Activated CD8-positive, alpha-beta memory T cell treated with anti-CD3 and anti-CD28 coated beads for 36 hours (primary cell): ENCODE measurements at regions not wholly inside any gene's neighbourhood (a gene's known extent, or its start where the extent isn't known, plus 50 kb on each side); places are given as distances from the start of the nearest gene placed in this dataset.
"Not testable (repeated sequence)": the region's sequence is repeated elsewhere in the genome, so short reads cannot be mapped to it uniquely, and the experiment has no call there.

Source experiments
- CTCF ChIA-PET: fragments of 350-600 bp; sonication (Branson Sonifier 250); formaldehyde crosslinking; loops from one replicate; lab custom pipeline; 2021; ENCODE audit warnings: antibody characterized with exemption; lab: Charles Lee
- POLR2A ChIA-PET: fragments of 350-600 bp; sonication (Branson Sonifier 250); formaldehyde crosslinking; loops from one replicate; lab custom pipeline; 2021; ENCODE audit warnings: antibody characterized with exemption; lab: Charles Lee

DNA sequence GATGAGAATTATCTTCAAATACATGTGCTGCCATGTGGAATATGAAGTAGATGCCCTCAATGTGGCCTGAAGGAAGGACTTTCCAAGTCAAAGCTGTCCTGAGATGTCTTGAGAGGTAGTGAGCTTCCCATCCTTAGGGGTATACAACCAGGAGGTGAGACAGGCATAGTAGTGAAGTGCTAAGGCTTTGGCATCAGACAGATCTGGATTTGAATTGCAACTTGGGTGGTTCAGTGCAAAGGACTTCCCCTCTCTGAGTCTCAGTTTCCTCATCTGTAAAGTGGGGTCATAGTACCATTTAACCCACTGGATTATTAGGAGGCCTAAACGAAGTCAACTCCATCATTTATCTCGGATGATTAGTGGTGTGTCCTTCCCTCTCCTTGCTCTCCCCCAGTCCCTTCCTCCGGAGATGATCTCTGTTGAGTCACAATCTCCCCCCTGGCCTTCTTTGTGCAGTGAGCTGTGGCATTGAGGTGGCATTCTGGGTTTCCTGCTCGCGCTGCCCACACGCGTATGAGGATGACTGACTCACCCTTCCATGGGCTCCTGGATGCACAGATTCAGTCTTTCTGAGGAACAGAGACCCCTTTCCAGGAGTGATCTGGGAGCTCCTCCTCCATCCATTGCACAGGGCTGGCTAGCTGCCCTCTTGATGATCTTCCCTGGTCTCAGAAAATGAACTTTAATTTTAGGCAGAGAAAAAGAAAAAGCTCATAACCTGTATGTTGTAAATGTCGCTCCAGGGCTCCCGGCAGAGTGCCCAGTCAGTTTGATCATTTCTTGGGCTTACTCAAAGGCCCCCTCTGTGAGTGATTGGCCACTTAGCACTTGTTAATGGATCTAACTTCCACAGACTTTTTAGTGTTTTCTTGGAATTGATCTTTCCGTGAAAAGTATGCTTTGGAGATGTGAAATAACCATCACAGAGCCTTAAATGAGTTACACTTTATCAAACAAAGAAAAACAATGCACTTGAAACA is 354.6 kb downstream of the PTPRU start:
- CTCF ChIA-PET: no interaction called here
- POLR2A ChIA-PET: no interaction called here

DNA sequence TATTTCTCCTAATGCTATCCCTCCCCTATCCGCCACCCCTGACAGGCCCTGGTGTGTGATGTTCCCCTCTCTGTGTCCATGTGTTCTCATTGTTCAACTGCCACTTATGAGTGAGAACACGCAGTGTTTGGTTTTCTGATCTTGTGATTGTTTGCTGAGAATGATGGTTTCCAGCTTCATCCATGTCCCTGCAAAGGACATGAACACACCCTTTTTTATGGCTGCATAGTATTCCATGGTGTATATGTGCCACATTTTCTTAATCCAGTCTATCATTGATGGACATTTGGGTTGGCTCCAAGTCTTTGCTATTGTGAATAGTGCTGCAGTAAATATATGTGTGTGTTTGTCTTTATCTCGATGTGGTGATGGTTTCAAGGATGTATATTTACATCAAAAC is 353.4 kb downstream of the PTPRU start:
- CTCF ChIA-PET, POLR2A ChIA-PET: not testable (repeated sequence)

DNA sequence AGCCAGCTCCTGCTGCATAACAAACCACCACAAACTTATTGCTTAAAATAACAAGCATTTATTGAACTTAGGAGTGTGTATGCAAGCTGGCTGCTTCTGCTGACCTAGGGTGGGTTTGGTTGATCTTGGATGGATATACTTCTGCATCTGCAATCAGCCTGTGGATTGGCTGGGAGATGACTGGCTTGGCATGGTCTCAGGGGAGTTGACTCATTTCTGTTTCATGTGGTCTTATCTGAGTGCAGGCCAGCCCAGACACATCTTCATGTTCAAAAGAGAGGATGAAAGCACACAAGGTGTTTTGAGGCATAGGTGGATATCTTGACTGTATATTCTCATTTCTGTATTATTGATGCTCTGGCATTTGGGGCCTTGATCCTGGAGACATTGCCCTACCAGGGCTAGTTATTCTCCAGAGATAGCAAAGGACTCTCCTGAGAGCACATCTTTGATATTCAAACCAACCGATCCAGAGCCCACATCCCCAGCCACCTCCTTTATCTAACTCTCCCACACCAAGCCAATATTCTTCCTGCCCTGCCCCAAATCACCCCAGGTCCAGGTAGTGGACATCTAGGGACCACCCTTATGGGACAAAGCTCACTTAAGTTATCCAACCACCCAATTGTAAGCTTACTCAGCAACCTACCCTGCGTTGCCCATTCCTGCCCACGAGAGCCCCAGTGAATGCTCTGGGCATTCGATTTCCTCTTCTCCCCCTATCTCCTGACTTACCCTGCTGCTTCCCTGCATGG is 350.8 kb downstream of the PTPRU start:
- ChIA-PET CTCF (no interaction called here), POLR2A (no interaction called here)

GRCh38 chr1:29586215-29586614 is 349.9 kb downstream of the PTPRU start:
- POLR2A ChIA-PET: no interaction called here
- CTCF ChIA-PET: no interaction called here

- ChIA-PET CTCF (no interaction called here), POLR2A (no interaction called here)
Observed at GRCh38 chr1:29585656-29586055, 349.3 kb downstream of the PTPRU start.

GRCh38 chr1:29585201-29585600 is 348.9 kb downstream of the PTPRU start:
- ChIA-PET CTCF (no interaction called here), POLR2A (no interaction called here)

- POLR2A ChIA-PET: no interaction called here
- CTCF ChIA-PET: no interaction called here
Observed at GRCh38 chr1:29584776-29585175, 348.5 kb downstream of the PTPRU start.

DNA sequence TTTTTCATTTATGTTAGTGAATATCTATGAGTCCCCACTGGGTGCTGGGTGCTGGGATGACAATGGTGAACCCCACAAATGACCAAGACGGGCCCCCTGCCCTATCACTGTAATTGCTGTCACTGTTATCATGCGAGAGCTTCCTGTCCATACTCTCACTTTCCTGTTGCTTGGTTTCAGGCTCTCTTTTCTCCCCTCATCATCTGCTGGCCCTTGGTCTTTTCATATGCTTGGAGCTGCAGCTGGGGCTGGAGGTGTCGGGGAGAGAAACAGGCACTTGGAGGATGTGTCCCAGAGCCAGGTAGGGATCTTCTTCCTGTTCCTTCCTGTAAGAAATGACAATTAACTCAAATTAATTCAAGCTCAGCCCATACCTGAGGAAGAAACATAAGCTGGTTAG is 348.0 kb downstream of the PTPRU start:
- POLR2A ChIA-PET: no interaction called here
- CTCF ChIA-PET: no interaction called here

- POLR2A ChIA-PET: no interaction called here
- CTCF ChIA-PET: no interaction called here
Observed at GRCh38 chr1:29583727-29584126, 347.4 kb downstream of the PTPRU start.

DNA sequence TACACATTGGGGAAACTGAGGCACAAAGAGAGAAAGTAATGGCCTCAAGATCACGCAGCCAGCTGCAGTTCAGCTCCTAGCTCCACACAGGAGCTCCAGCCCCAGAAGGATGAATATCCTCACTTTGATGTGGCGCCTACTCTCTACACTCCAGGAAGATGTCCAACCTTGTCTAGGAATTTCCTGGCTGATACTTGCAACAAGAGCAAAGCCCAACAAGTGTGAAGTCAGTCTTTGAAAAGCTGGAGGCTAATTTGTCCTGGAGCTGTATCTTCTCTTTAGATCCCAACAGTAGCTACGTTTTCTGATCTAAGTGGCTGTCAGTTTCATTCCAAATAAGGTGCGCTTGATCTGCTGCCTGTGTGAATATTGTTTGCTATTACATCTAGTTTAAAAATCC is 344.9 kb downstream of the PTPRU start:
- POLR2A ChIA-PET: no interaction called here
- CTCF ChIA-PET: no interaction called here

DNA sequence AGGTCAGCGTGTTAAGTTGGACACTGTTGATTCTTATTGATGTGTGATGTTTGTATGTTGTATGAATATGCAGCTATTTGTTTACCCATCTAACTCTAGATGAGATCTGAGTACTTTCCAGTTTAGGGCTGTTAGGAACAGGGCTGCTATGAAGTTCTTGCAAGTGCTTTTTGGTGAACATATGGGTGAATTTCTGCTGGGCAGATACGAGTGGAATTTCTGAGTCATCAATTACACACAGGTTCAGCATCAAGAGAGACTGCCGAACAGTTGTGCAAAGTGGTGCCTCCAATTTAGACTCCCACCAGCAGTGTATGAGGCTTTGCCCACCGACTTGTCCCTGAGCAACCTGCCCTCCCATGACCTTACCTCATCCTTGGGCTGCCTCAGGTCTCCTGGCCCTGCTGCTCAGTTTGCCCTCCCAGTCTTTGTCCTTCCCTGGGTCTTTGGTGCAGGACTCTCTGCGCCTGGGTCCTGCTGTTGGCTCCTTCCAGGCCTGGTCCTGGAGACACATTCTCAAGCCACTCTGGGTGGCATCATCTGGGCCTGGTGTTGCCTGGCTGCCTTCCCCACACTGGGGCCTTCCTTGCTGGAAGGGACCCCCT is 343.6 kb downstream of the PTPRU start:
- ChIA-PET POLR2A (no interaction called here), CTCF (no interaction called here)

DNA sequence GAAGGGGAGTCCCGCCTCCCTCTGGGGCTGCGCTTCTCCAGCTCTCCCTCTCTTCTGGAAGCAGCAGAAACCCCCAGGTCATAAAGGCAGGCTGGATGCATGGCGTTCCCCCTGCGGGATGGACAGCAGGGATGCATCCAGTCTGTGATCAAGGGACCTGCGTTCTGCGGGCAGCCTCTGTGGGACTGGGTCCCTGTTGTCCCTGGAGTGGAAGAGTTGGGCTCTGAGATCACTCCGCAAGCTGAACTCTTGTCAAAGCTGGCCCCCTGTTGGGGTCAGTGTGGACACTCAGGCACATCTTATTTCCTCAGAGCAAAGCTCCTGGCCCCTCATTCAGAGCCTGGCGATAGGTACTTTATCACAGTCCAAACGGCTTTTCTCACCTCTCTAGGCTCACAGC is 341.2 kb downstream of the PTPRU start:
- POLR2A ChIA-PET: no interaction called here
- CTCF ChIA-PET: no interaction called here

DNA sequence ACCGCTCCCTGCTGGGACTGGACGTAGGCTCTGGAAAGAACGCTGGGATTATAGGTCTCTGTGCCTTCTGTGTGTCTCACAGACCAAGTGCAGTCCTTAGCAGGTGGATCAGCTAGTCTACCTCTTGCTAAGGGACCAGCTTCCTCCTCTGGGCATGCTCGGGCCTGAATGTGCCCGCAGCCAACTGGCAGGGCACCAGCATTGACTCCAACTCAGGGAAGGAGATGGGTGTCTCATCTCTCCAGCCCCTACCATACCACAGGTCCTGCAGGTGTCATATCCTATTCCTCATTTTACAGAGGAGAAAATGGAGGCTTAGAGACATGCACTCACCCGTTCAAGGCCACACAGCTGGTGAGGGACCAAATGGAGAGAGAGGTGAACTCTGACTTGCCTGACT is 340.2 kb downstream of the PTPRU start:
- ChIA-PET CTCF (no interaction called here), POLR2A (no interaction called here)

GRCh38 chr1:29575826-29576225 is 339.5 kb downstream of the PTPRU start:
- POLR2A ChIA-PET: no interaction called here
- CTCF ChIA-PET: no interaction called here

DNA sequence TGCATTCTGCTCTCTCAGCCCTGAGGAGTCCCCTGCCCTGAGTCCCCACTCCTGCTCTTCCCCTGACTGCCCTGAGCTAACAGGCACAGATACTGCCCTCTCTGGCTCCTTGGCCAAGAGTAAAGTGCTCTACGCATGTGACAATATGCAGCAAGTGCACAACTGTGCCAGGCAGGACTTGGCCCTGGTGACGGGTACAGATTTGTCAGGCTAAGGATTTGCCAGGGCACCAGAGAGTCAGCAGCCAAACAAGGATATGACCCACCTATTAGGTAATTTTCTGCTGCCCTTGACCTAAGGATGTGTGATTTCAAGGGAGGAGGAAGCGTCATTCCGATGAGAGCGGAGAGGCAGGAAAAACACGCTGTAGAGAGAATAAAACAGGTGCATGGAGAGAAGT is 339.0 kb downstream of the PTPRU start:
- POLR2A ChIA-PET: no interaction called here
- CTCF ChIA-PET: no interaction called here

DNA sequence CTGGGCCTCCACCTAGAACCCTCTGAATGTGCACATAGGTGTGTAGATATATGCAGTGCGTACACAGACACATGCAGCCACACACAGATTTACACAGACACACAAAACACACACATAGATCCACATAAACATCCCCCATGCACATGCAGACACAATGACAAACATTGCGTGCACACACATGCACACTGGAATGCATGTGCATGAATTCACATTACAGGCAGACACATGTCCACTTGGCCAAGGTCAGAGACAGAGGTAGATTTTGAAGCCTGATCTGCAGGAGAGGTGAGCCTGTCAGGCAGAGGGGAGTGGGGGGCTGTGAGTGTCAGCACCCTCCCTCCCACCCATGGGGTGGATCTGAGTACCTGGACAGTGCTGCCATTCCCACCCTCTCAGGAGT is 338.5 kb downstream of the PTPRU start:
- ChIA-PET CTCF (no interaction called here), POLR2A (no interaction called here)

GRCh38 chr1:29569971-29570634 is 333.8 kb downstream of the PTPRU start:
- POLR2A ChIA-PET: no interaction called here
- CTCF ChIA-PET: no interaction called here

GRCh38 chr1:29567257-29567656 is 330.9 kb downstream of the PTPRU start:
- ChIA-PET POLR2A (no interaction called here), CTCF (no interaction called here)

- POLR2A ChIA-PET: no interaction called here
- CTCF ChIA-PET: no interaction called here
Observed at GRCh38 chr1:29565490-29565889, 329.2 kb downstream of the PTPRU start.

GRCh38 chr1:29563571-29563970 is 327.2 kb downstream of the PTPRU start:
- ChIA-PET POLR2A (no interaction called here), CTCF (no interaction called here)
